ENCODE measurements at regions not wholly inside any gene's neighbourhood (a gene's known extent, or its start where the extent isn't known, plus 50 kb on each side); places are given as distances from the start of the nearest gene placed in this dataset.
"Not testable (repeated sequence)": the region's sequence is repeated elsewhere in the genome, so short reads cannot be mapped to it uniquely, and the experiment has no call there.

DNA sequence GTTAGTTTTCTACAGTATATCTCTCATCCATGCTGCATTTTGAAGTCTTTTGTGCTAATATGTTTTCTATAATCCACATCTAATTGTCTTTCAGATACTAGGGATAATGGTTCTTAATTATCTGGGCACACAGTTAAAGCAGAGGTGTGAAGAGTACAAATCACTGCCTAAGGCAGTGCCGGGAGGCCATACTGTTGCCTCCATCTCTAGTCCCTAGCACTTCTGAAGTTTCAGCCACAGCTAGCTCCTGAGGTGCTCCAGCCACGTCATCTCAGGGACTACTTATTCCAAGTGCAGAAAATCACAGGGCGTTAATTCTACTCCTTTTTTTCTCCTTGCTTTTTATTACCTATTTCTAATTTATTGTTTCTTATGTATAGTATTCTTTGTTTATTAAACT, 760.0 kb upstream of the FAM174A start:
- TF ChIP-seq SUZ12 (IDR thresholded peaks at IDR 0.05; ENCODE audit: extremely low read depth, insufficient read depth, insufficient read length) (no peak), ZNF274 (IDR thresholded peaks at IDR 0.05; ENCODE audit: low read depth, low read length) (no peak), YY1 (IDR thresholded peaks at IDR 0.05; ENCODE audit: insufficient read depth, insufficient read length) (no peak)
- no peaks in the 10 kb centered on the region for H3K36me3 ChIP-seq (ENCODE audit: insufficient read depth, insufficient read length, low read length)

DNA sequence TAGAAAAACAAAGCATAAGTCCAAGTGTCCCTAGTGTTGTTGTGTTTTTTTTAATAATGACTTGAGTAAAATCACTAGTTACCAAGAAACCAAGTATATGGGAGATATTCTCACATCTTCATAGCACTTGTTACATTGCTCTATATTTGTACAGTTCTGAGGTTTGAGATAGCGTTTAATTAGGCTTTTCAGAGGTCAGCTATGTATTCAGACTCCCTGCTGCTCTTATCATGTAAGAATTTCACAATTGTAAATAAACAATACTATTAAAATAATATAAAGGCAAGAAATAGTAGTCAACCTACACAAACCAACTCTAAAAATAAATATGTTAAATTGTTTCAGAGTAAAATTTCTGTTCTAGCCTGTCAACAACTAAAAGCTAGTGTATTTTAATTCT, 761.9 kb upstream of the FAM174A start:
- no peaks in the 10 kb centered on the region for H3K27me3 ChIP-seq (ENCODE audit: insufficient read depth, insufficient read length)
- H3K9me3 ChIP-seq (ENCODE audit: insufficient read depth, low read length): no peaks in the 10 kb centered on the region
- no peaks in the 10 kb centered on the region for H3K36me3 ChIP-seq (ENCODE audit: insufficient read depth, insufficient read length, low read length)
- no peak overlapping the region for H3K4me3 ChIP-seq (ENCODE audit: insufficient read length, low read depth)
- H3K4me1 ChIP-seq (ENCODE audit: insufficient read depth, insufficient read length): no peaks in the 10 kb centered on the region
- H3K9ac ChIP-seq (ENCODE audit: insufficient read length, low read depth): no peak overlapping the region
- TF ChIP-seq SUZ12 (IDR thresholded peaks at IDR 0.05; ENCODE audit: extremely low read depth, insufficient read depth, insufficient read length): no peak
- TF ChIP-seq YY1 (IDR thresholded peaks at IDR 0.05; ENCODE audit: insufficient read depth, insufficient read length): no peak
- TF ChIP-seq ZNF274 (IDR thresholded peaks at IDR 0.05; ENCODE audit: low read depth, low read length): no peak
- no peak for DNase-seq (ENCODE audit: low read depth, low spot score)

More for the DNA sequence above, 760.0 kb upstream of the FAM174A start:
- Histone ChIP-seq H3K4me3 (ENCODE audit: insufficient read length, low read depth) (no peak overlapping the region), H3K27me3 (ENCODE audit: insufficient read depth, insufficient read length) (no peaks in the 10 kb centered on the region), H3K9ac (ENCODE audit: insufficient read length, low read depth) (no peak overlapping the region), H3K9me3 (ENCODE audit: insufficient read depth, low read length) (no peaks in the 10 kb centered on the region), H3K4me1 (ENCODE audit: insufficient read depth, insufficient read length) (no peaks in the 10 kb centered on the region)
- no peak for DNase-seq (ENCODE audit: low read depth, low spot score)

GRCh38 chr5:99771296-99771695, 763.9 kb upstream of the FAM174A start:
- Histone ChIP-seq H3K27me3 (ENCODE audit: insufficient read depth, insufficient read length) (no peaks in the 10 kb centered on the region), H3K4me3 (ENCODE audit: insufficient read length, low read depth) (no peak overlapping the region), H3K36me3 (ENCODE audit: insufficient read depth, insufficient read length, low read length) (no peaks in the 10 kb centered on the region), H3K9ac (ENCODE audit: insufficient read length, low read depth) (no peak overlapping the region), H3K4me1 (ENCODE audit: insufficient read depth, insufficient read length) (no peaks in the 10 kb centered on the region), H3K9me3 (ENCODE audit: insufficient read depth, low read length) (no peaks in the 10 kb centered on the region)
- DNase-seq (ENCODE audit: low read depth, low spot score): no peak
- TF ChIP-seq ZNF274 (IDR thresholded peaks at IDR 0.05; ENCODE audit: low read depth, low read length) (no peak), SUZ12 (IDR thresholded peaks at IDR 0.05; ENCODE audit: extremely low read depth, insufficient read depth, insufficient read length) (no peak), YY1 (IDR thresholded peaks at IDR 0.05; ENCODE audit: insufficient read depth, insufficient read length) (no peak)

DNA sequence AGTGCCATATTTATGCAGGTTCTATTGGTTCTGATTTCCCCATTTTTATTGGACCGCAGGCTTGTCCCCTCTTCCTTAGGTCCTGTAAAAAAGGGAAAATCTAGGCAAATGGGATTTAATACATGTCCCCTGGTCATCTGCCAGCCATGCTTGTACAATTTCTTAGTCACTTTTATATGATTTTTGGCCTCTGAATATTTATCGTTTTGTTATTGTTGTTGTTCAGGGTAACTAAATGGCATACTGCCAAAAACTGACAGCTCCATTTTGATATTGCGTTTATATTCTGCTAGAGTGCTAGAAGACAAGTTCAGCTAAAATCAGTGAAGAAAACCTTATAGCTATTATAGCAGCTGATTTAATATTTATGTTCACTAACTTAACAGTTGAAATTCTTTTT, 770.2 kb upstream of the FAM174A start:
- Histone ChIP-seq H3K36me3 (ENCODE audit: insufficient read depth, insufficient read length, low read length) (no peaks in the 10 kb centered on the region), H3K4me1 (ENCODE audit: insufficient read depth, insufficient read length) (no peaks in the 10 kb centered on the region), H3K27me3 (ENCODE audit: insufficient read depth, insufficient read length) (no peaks in the 10 kb centered on the region), H3K4me3 (ENCODE audit: insufficient read length, low read depth) (no peak overlapping the region), H3K9ac (ENCODE audit: insufficient read length, low read depth) (no peak overlapping the region), H3K9me3 (ENCODE audit: insufficient read depth, low read length) (no peaks in the 10 kb centered on the region)
- TF ChIP-seq ZNF274 (IDR thresholded peaks at IDR 0.05; ENCODE audit: low read depth, low read length): no peak
- no peak for TF ChIP-seq YY1 (IDR thresholded peaks at IDR 0.05; ENCODE audit: insufficient read depth, insufficient read length)
- TF ChIP-seq SUZ12 (IDR thresholded peaks at IDR 0.05; ENCODE audit: extremely low read depth, insufficient read depth, insufficient read length): no peak
- no peak for DNase-seq (ENCODE audit: low read depth, low spot score)

- no peak for DNase-seq (ENCODE audit: low read depth, low spot score)
- TF ChIP-seq SUZ12 (IDR thresholded peaks at IDR 0.05; ENCODE audit: extremely low read depth, insufficient read depth, insufficient read length) (no peak), ZNF274 (IDR thresholded peaks at IDR 0.05; ENCODE audit: low read depth, low read length) (no peak), YY1 (IDR thresholded peaks at IDR 0.05; ENCODE audit: insufficient read depth, insufficient read length) (no peak)
- Histone ChIP-seq H3K4me3 (ENCODE audit: insufficient read length, low read depth) (no peak overlapping the region), H3K4me1 (ENCODE audit: insufficient read depth, insufficient read length) (no peaks in the 10 kb centered on the region), H3K9me3 (ENCODE audit: insufficient read depth, low read length) (no peaks in the 10 kb centered on the region), H3K36me3 (ENCODE audit: insufficient read depth, insufficient read length, low read length) (no peaks in the 10 kb centered on the region), H3K27me3 (ENCODE audit: insufficient read depth, insufficient read length) (no peaks in the 10 kb centered on the region), H3K9ac (ENCODE audit: insufficient read length, low read depth) (no peak overlapping the region)
These were observed 772.0 kb upstream of the FAM174A start for GRCh38 chr5:99763021-99763774.

GRCh38 chr5:99747342-99747741, 787.8 kb upstream of the FAM174A start:
- Histone ChIP-seq H3K4me1 (ENCODE audit: insufficient read depth, insufficient read length) (no peaks in the 10 kb centered on the region), H3K9me3 (ENCODE audit: insufficient read depth, low read length) (no peaks in the 10 kb centered on the region; the same call in 1 of the 2 replicates), H3K27me3 (ENCODE audit: insufficient read depth, insufficient read length) (no peaks in the 10 kb centered on the region), H3K4me3 (ENCODE audit: insufficient read length, low read depth) (no peak overlapping the region), H3K36me3 (ENCODE audit: insufficient read depth, insufficient read length, low read length) (no peaks in the 10 kb centered on the region), H3K9ac (ENCODE audit: insufficient read length, low read depth) (no peak overlapping the region)
- TF ChIP-seq ZNF274 (IDR thresholded peaks at IDR 0.05; ENCODE audit: low read depth, low read length) (no peak), SUZ12 (IDR thresholded peaks at IDR 0.05; ENCODE audit: extremely low read depth, insufficient read depth, insufficient read length) (no peak), YY1 (IDR thresholded peaks at IDR 0.05; ENCODE audit: insufficient read depth, insufficient read length) (no peak)
- DNase-seq (ENCODE audit: low read depth, low spot score): no peak

DNA sequence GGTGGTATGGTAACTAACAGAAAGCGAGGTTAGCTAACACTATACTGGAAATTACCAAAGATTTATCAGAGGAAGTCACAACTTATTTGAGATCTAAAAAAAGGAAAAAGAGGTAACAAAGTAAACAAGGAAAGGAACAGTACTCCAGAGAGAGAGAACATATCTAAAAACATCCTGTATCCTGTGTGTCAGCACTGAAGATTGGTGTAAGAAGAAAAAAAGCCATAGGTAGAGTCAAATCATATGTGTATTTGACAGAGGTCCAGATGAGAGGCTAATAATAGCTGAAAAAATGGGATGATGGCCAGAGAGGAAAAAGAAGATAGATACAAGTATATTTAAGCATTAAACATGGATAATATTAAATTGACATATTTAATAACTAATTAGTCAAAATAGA, 802.0 kb upstream of the FAM174A start:
- H3K27me3 ChIP-seq (ENCODE audit: insufficient read depth, insufficient read length); H3K9me3 ChIP-seq (ENCODE audit: insufficient read depth, low read length); H3K36me3 ChIP-seq (ENCODE audit: insufficient read depth, insufficient read length, low read length); DNase-seq (ENCODE audit: low read depth, low spot score); H3K9ac ChIP-seq (ENCODE audit: insufficient read length, low read depth); H3K4me1 ChIP-seq (ENCODE audit: insufficient read depth, insufficient read length); H3K4me3 ChIP-seq (ENCODE audit: insufficient read length, low read depth): not testable (repeated sequence)

GRCh38 chr5:99730653-99731052, 801.8 kb upstream of the CHD1 start:
- H3K4me3 ChIP-seq (ENCODE audit: insufficient read length, low read depth); H3K4me1 ChIP-seq (ENCODE audit: insufficient read depth, insufficient read length); H3K36me3 ChIP-seq (ENCODE audit: insufficient read depth, insufficient read length, low read length); DNase-seq (ENCODE audit: low read depth, low spot score); H3K27me3 ChIP-seq (ENCODE audit: insufficient read depth, insufficient read length); H3K9me3 ChIP-seq (ENCODE audit: insufficient read depth, low read length); H3K9ac ChIP-seq (ENCODE audit: insufficient read length, low read depth): not testable (repeated sequence)
